Rectal smooth muscle tissue (tissue), 1 donor: ENCODE measurements at regions not wholly inside any gene's neighbourhood (a gene's known extent, or its start where the extent isn't known, plus 50 kb on each side); places are given as distances from the start of the nearest gene placed in this dataset.

Source experiments
- H3K27ac ChIP-seq: one replicate; pipeline ENCODE4 v1.7.0; 2013; ENCODE audit warnings: low read depth, low read length, inconsistent platforms
- H3K27me3 ChIP-seq: one replicate; pipeline ENCODE4 v1.7.0; 2013; ENCODE audit warnings: low read length; ENCODE audit not compliant: control insufficient read depth, insufficient read depth
- H3K36me3 ChIP-seq: one replicate; pipeline ENCODE4 v1.7.0; 2013; ENCODE audit warnings: low read length; ENCODE audit not compliant: control insufficient read depth, insufficient read depth
- H3K4me1 ChIP-seq: one replicate; pipeline ENCODE4 v1.7.0; 2013; ENCODE audit warnings: low read length; ENCODE audit not compliant: control insufficient read depth, insufficient read depth
- H3K4me3 ChIP-seq: one replicate; pipeline ENCODE4 v1.7.0; 2013; ENCODE audit warnings: low read length
- H3K9ac ChIP-seq: one replicate; pipeline ENCODE4 v1.7.0; 2013; ENCODE audit warnings: low read length

DNA sequence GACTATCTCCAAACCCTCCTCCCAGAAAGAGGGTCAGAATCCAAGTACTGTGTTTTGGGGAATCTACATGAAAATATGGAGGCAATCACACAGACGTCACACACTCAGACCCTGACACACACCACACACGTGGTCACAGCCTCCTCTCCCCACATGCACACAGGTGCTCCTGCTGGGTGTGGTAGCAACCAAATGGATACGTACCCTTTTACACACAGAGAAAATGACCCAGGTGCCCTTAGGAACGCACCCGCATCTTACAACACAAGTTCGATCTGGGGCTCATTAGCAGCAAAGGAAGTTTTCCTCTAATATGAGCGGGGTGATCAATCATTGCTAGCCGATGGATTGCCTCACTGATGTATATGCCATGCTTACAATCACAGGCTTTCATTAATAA lies 480.2 kb upstream of the KLF4 start:
- H3K36me3 ChIP-seq, result no peaks in the 10 kb centered on the region
- no peak overlapping the region for H3K9ac ChIP-seq
- H3K27ac ChIP-seq, result no peak overlapping the region
- H3K4me3 ChIP-seq, result no peak overlapping the region
- H3K4me1 ChIP-seq, result no peaks in the 10 kb centered on the region
- no peaks in the 10 kb centered on the region for H3K27me3 ChIP-seq

- H3K27me3 ChIP-seq, result no peaks in the 10 kb centered on the region
- H3K4me1 ChIP-seq, result no peaks in the 10 kb centered on the region
- H3K9ac ChIP-seq, result no peak overlapping the region
- H3K4me3 ChIP-seq, result no peak overlapping the region
- no peak overlapping the region for H3K27ac ChIP-seq
- no peaks in the 10 kb centered on the region for H3K36me3 ChIP-seq
Observed at GRCh38 chr9:107969141-107969540, 479.6 kb upstream of the KLF4 start.

- no peak overlapping the region for H3K9ac ChIP-seq
- H3K36me3 ChIP-seq, result no peaks in the 10 kb centered on the region
Observed at GRCh38 chr9:107963246-107963645, 473.7 kb upstream of the KLF4 start.

DNA sequence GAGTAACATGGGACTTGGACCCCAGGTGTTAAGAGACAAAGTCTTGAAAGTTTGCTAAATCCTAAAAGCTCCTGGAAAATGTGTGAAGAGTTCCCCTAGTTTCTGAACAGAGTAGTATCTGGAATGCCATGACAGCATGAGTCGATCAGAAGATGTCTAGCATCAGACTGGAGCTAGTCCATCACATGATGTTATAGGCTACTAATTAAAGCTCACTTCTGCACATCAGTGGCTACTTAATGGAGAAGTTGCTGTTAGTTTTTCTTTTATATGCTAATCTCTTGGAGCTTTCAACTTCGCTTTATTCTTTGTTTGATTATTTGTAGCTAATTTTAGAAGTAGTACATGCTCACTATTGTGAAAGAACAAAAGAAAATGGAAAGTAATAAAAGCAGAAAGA lies 471.3 kb upstream of the KLF4 start:
- Histone ChIP-seq H3K9ac (no peak overlapping the region), H3K36me3 (no peaks in the 10 kb centered on the region), H3K27ac (no peak overlapping the region), H3K4me1 (no peaks in the 10 kb centered on the region), H3K4me3 (no peak overlapping the region), H3K27me3 (no peaks in the 10 kb centered on the region)

More at GRCh38 chr9:107963246-107963645, 473.7 kb upstream of the KLF4 start:
- H3K4me3 ChIP-seq, result no peak overlapping the region
- H3K27me3 ChIP-seq, result no peaks in the 10 kb centered on the region
- H3K27ac ChIP-seq, result no peak overlapping the region
- H3K4me1 ChIP-seq, result no peaks in the 10 kb centered on the region

DNA sequence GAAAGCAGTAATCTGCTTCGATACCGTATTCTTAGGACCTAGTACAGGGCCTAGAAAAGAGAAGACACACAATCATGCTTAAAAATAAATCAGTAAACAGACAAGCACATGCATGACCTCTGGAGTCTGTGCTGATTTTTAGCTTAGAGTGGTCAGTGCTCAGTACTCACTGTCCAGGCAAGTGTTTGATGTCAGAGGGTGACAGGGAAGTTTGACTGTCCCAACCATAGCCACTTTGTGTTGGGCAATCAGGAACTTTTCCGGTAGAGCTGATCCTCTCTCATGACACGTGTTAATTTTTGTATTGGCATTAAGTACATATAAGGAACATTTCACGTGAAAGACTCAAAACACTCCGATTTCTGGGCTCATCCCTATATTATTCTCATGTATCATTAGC lies 464.7 kb upstream of the KLF4 start:
- H3K4me3 ChIP-seq, result no peak overlapping the region
- no peak overlapping the region for H3K9ac ChIP-seq
- H3K27ac ChIP-seq, result no peak overlapping the region

GRCh38 chr9:107953556-107954125 lies 464.1 kb upstream of the KLF4 start:
- no peaks in the 10 kb centered on the region for H3K4me1 ChIP-seq
- no peaks in the 10 kb centered on the region for H3K27me3 ChIP-seq
- H3K4me3 ChIP-seq, result no peak overlapping the region
- no peak overlapping the region for H3K9ac ChIP-seq
- H3K36me3 ChIP-seq, result no peaks in the 10 kb centered on the region
- no peak overlapping the region for H3K27ac ChIP-seq

More for the DNA sequence above, 464.7 kb upstream of the KLF4 start:
- no peaks in the 10 kb centered on the region for H3K4me1 ChIP-seq
- H3K36me3 ChIP-seq, result no peaks in the 10 kb centered on the region
- no peaks in the 10 kb centered on the region for H3K27me3 ChIP-seq

DNA sequence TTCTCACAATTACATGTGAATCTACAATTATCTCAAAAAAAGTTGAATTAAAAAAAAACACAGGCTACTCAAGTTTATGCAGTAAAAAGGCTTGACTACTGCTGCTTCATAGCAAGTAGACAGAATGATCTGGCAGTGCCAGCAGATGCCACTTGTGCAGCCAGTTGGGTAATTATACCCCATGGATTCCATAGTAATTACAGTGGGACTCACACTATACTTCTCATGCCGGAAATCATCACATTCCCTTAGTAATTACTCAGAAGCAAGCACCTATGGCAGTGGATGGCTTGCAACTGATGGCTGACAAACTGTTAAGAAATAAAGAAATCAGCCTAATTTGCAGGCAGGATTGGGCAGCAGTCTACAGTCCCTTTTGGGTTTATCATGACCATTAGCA lies 463.2 kb upstream of the KLF4 start:
- Histone ChIP-seq H3K27ac (no peak overlapping the region), H3K4me1 (no peaks in the 10 kb centered on the region), H3K27me3 (no peaks in the 10 kb centered on the region), H3K9ac (no peak overlapping the region), H3K36me3 (no peaks in the 10 kb centered on the region), H3K4me3 (no peak overlapping the region)

DNA sequence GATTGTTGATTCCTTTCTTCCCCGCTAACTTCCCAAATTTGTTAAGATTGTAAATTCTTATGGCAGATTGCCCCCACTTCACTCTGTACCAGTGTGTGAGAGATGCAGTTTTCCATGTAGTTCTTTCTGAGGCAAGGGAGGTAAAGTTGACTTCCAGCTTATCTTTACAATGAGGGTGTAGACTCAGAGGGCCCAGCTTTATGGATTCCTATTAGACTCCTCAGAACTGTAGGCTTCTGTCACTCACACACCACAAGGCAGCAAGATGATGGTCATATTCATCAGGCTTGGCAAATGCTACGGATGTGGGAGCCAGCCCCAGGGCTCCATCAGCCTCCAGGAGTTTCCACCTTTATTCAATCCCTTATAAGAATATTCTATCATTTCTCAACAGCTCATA lies 461.9 kb upstream of the KLF4 start:
- no peaks in the 10 kb centered on the region for H3K27me3 ChIP-seq
- H3K36me3 ChIP-seq, result no peaks in the 10 kb centered on the region
- H3K4me1 ChIP-seq, result no peaks in the 10 kb centered on the region
- H3K9ac ChIP-seq, result no peak overlapping the region
- no peak overlapping the region for H3K27ac ChIP-seq
- H3K4me3 ChIP-seq, result no peak overlapping the region

DNA sequence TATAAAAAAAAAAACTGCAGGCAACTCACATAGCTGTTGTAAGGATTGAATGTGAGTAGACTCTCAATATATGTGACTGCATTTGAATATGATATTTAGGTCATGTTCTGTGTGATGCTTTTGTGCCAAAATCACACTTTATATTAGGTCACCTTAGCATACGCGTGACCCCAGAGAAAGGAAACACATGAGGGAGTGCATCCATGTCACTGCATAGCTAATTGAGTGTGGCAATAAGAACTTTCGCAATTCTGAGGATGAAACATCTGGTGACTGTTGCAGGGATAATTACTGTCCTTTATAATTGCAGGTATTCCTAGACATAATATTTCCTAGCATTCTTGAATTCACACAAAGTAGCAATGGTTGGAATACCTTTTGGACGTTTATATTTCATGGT lies 459.5 kb upstream of the KLF4 start:
- Histone ChIP-seq H3K4me3 (no peak overlapping the region), H3K4me1 (no peaks in the 10 kb centered on the region), H3K27ac (no peak overlapping the region), H3K36me3 (no peaks in the 10 kb centered on the region), H3K9ac (no peak overlapping the region), H3K27me3 (no peaks in the 10 kb centered on the region)

GRCh38 chr9:107948601-107949000 lies 459.0 kb upstream of the KLF4 start:
- Histone ChIP-seq H3K9ac (no peak overlapping the region), H3K27me3 (no peaks in the 10 kb centered on the region), H3K36me3 (no peaks in the 10 kb centered on the region), H3K4me1 (no peaks in the 10 kb centered on the region), H3K4me3 (no peak overlapping the region), H3K27ac (no peak overlapping the region)

- H3K4me1 ChIP-seq, result no peaks in the 10 kb centered on the region
- no peaks in the 10 kb centered on the region for H3K27me3 ChIP-seq
- H3K9ac ChIP-seq, result no peak overlapping the region
- no peaks in the 10 kb centered on the region for H3K36me3 ChIP-seq
- no peak overlapping the region for H3K27ac ChIP-seq
- no peak overlapping the region for H3K4me3 ChIP-seq
Observed at GRCh38 chr9:107948086-107948485, 458.5 kb upstream of the KLF4 start.

GRCh38 chr9:107946364-107947141 lies 457.0 kb upstream of the KLF4 start:
- H3K9ac ChIP-seq, result no peak overlapping the region
- H3K27ac ChIP-seq, result no peak overlapping the region
- H3K4me3 ChIP-seq, result no peak overlapping the region
- no peaks in the 10 kb centered on the region for H3K27me3 ChIP-seq
- no peaks in the 10 kb centered on the region for H3K36me3 ChIP-seq
- H3K4me1 ChIP-seq, result no peaks in the 10 kb centered on the region

DNA sequence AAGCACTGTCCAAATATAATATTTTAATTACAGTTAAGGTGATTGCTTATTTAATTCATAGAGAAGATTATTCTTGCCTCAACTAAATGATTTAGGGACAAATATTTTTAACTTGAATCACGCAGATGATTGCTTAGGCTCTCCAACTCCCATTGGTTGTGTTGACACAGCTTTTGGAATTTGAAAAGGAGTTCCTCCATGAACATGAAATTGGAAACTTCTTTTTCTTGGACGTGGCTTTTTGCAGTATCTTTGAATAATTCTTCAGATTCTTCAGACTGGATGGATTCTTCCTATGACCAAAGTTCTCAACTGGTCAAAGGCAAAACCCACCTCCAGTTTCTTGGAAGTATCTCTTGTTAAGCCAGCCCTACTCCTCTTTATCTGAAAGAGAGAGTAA lies 456.4 kb upstream of the KLF4 start:
- no peak overlapping the region for H3K9ac ChIP-seq
- H3K27ac ChIP-seq, result no peak overlapping the region
- no peaks in the 10 kb centered on the region for H3K36me3 ChIP-seq
- H3K27me3 ChIP-seq, result no peaks in the 10 kb centered on the region
- H3K4me3 ChIP-seq, result no peak overlapping the region
- no peaks in the 10 kb centered on the region for H3K4me1 ChIP-seq
